ENCODE measurements at regions not wholly inside any gene's neighbourhood (a gene's known extent, or its start where the extent isn't known, plus 50 kb on each side); places are given as distances from the start of the nearest gene placed in this dataset.

DNA sequence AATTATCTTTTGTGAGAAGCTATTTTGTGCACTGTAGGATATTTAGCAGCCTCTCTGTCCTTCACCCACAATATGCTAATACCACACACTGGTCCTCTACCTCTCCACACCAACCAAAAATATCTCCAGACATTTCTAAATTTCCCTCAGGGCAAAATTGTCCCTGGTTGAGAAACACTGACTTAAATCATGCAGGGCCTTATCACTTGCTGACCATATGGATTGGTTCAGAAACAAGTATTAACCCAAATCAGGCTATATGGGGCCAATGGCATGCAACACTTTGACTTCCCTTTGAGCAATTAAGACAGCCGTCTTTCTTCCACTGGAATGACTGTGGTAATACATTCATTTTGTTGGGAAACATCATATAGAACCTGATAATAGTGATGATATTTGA, 251.1 kb downstream of the CNTN3 start:
- Histone ChIP-seq H3K4me3 (ENCODE audit: low read depth, low read length) (no peak overlapping the region), H3K36me3 (ENCODE audit: control insufficient read depth, insufficient read depth, low read length) (no peaks in the 10 kb centered on the region), H3K27me3 (ENCODE audit: control insufficient read depth, insufficient read depth, low read length) (no peaks in the 10 kb centered on the region)
- FAIRE-seq (no peak), DNase-seq (ENCODE audit: low read depth) (no peak)
- TF ChIP-seq, protein P1, sequence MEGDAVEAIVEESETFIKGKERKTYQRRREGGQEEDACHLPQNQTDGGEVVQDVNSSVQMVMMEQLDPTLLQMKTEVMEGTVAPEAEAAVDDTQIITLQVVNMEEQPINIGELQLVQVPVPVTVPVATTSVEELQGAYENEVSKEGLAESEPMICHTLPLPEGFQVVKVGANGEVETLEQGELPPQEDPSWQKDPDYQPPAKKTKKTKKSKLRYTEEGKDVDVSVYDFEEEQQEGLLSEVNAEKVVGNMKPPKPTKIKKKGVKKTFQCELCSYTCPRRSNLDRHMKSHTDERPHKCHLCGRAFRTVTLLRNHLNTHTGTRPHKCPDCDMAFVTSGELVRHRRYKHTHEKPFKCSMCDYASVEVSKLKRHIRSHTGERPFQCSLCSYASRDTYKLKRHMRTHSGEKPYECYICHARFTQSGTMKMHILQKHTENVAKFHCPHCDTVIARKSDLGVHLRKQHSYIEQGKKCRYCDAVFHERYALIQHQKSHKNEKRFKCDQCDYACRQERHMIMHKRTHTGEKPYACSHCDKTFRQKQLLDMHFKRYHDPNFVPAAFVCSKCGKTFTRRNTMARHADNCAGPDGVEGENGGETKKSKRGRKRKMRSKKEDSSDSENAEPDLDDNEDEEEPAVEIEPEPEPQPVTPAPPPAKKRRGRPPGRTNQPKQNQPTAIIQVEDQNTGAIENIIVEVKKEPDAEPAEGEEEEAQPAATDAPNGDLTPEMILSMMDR (IDR thresholded peaks at IDR 0.05; ENCODE audit: insufficient read depth, low read length, severe bottlenecking): no peak

DNA sequence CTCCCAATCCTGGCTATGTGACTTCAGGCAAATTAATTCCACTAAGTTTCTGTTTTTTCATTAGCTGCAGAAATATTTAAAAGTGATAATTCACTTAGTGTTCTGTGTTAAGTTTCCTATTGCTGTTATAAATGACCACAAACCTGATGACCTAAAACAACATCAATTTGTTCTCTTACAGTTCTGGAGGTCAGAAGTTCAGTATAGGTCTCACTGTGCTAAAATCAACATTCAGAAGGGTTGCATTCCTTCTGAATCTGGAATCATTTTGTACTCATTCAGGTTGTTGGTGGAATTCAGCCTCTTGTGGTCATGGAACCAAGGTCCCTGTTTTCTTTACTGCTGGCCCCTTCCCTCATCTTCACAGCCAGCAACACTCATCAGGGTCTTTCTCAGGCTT, 254.1 kb downstream of the CNTN3 start:
- TF ChIP-seq, protein P1 (IDR thresholded peaks at IDR 0.05; ENCODE audit: insufficient read depth, low read length, severe bottlenecking): no peak

DNA sequence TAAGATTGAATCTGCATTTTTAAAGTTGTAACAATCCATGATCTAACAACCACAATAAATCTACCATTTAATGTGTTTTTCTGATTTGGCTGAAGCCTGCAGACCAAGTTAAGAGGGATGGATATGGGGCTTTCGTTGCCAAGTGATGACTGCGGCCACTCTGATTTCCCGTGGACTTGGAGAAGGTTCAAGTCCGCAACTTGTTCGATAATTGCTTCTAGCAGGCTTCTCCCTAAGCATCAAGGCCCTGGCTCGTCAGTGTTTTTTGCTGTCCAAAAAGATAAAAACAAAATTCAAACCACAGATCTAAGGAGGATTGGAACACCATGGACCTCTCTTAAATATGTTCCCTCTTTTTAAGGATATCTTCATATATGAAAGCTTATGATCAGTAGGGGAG, 256.6 kb downstream of the CNTN3 start:
- FAIRE-seq: no peak
- Histone ChIP-seq H3K4me3 (ENCODE audit: low read depth, low read length) (no peak overlapping the region), H3K27me3 (ENCODE audit: control insufficient read depth, insufficient read depth, low read length) (no peaks in the 10 kb centered on the region), H3K36me3 (ENCODE audit: control insufficient read depth, insufficient read depth, low read length) (no peaks in the 10 kb centered on the region)
- DNase-seq (ENCODE audit: low read depth): no peak
- TF ChIP-seq, protein P1 (IDR thresholded peaks at IDR 0.05; ENCODE audit: insufficient read depth, low read length, severe bottlenecking): no peak

More for the DNA sequence above, 254.1 kb downstream of the CNTN3 start:
- H3K27me3 ChIP-seq (ENCODE audit: control insufficient read depth, insufficient read depth, low read length): no peaks in the 10 kb centered on the region
- FAIRE-seq (no peak), DNase-seq (ENCODE audit: low read depth) (no peak)
- H3K4me3 ChIP-seq (ENCODE audit: low read depth, low read length): no peak overlapping the region
- H3K36me3 ChIP-seq (ENCODE audit: control insufficient read depth, insufficient read depth, low read length): no peaks in the 10 kb centered on the region

DNA sequence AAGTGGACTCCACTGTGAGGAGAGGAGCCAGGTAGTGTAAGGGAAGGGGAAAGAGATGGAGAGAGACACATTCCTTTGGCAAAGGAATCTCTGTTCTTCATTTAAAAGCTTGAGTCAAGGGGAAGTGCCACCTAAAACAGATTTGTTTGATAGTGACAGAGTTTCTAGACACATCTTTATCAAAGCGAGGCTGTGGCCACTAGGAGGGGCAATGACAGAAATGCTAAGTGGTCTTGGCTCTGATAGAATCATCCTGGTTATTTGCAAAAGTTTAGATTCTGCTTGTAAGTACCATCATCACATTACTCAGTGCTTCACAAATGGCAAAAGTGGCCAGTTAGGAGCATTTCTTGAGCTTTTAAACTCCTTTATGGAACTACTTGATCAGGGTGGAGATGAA, 261.4 kb downstream of the CNTN3 start:
- TF ChIP-seq, protein P1 (IDR thresholded peaks at IDR 0.05; ENCODE audit: insufficient read depth, low read length, severe bottlenecking): no peak
- Histone ChIP-seq H3K36me3 (ENCODE audit: control insufficient read depth, insufficient read depth, low read length) (no peaks in the 10 kb centered on the region), H3K27me3 (ENCODE audit: control insufficient read depth, insufficient read depth, low read length) (no peaks in the 10 kb centered on the region), H3K4me3 (ENCODE audit: low read depth, low read length) (no peak overlapping the region)
- FAIRE-seq (no peak), DNase-seq (ENCODE audit: low read depth) (no peak)

DNA sequence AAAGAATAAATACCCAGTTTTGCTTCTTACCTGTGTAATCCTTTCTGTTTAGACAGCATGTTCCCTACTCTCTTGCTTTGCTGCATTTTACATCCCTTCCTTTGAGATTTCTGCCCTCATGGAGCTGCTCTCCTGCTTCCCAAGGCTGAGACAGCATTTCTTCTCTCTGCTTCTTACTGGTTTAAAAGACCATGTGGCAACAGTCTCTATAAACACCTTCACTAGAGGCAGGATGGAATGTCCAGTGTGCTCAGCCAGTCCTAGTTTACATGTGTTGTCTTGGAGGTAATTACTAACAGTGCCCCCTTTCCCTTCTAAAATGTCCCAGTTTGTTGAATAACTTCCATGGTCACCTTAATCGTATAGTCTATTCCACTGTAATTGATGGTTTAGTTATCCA, 262.3 kb downstream of the CNTN3 start:
- TF ChIP-seq, protein P1 (IDR thresholded peaks at IDR 0.05; ENCODE audit: insufficient read depth, low read length, severe bottlenecking): no peak
- Histone ChIP-seq H3K36me3 (ENCODE audit: control insufficient read depth, insufficient read depth, low read length) (no peaks in the 10 kb centered on the region), H3K4me3 (ENCODE audit: low read depth, low read length) (no peak overlapping the region), H3K27me3 (ENCODE audit: control insufficient read depth, insufficient read depth, low read length) (no peaks in the 10 kb centered on the region)
- FAIRE-seq: no peak
- DNase-seq (ENCODE audit: low read depth): no peak

DNA sequence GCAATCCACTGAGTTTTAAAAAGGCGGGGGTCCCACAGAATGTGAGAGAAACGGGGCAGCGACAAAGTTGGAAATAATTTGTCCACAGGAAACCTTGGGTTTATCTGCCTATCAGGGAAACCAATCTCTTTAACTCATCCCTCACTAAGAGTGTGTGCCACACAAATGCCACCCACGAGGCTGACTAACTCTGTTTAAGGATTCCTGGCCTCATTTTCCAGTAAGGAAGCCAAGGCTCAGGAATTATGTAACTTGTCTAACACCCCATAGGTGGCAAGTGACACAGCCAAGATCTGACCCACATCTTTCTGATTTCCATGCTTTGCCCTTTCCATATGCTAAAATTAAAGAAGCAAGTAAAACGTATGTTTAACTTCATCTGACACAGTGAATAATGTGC, 263.2 kb downstream of the CNTN3 start:
- no peak overlapping the region for H3K4me3 ChIP-seq (ENCODE audit: low read depth, low read length)
- no peak for DNase-seq (ENCODE audit: low read depth)
- TF ChIP-seq, protein P1 (IDR thresholded peaks at IDR 0.05; ENCODE audit: insufficient read depth, low read length, severe bottlenecking): no peak
- H3K36me3 ChIP-seq (ENCODE audit: control insufficient read depth, insufficient read depth, low read length): no peaks in the 10 kb centered on the region
- H3K27me3 ChIP-seq (ENCODE audit: control insufficient read depth, insufficient read depth, low read length): no peaks in the 10 kb centered on the region
- no peak for FAIRE-seq
